OCI-LY3 (cell line): ENCODE measurements at regions not wholly inside any gene's neighbourhood (a gene's known extent, or its start where the extent isn't known, plus 50 kb on each side); places are given as distances from the start of the nearest gene placed in this dataset.

ENCODE experiments used
- H2AFZ ChIP-seq: fragments of 200-600, 300-600 bp; shearing (Covaris generic); 2 replicates; pipeline ENCODE4 v1.6.0; 2014; ENCODE audit warnings: antibody characterized with exemption, low read depth, low read length
- H3K27ac ChIP-seq: fragments of 200-600, 300-600 bp; sonication (generic); 2 replicates; pipeline ENCODE4 v1.5.1; 2014; ENCODE audit warnings: mild to moderate bottlenecking, low read length, moderate library complexity, mixed read lengths
- H3K27me3 ChIP-seq: fragments of 200-600, 300-600 bp; sonication (generic); 2 replicates; pipeline ENCODE4 v1.6.1; 2014; ENCODE audit warnings: low read depth, low read length, mixed read lengths
- H3K36me3 ChIP-seq: fragments of 200-600, 300-600 bp; sonication (generic); replicated peaks from 2 replicates; pipeline ENCODE3; 2014; ENCODE audit warnings: low read depth, low read length, mixed read lengths
- H3K4me1 ChIP-seq: fragments of 300-600, 200-600 bp; sonication (generic); 2 replicates; pipeline ENCODE4 v1.6.1; 2014; ENCODE audit warnings: low read length, mixed read lengths
- H3K4me2 ChIP-seq: fragments of 200-600, 300-600 bp; sonication (generic); 2 replicates; pipeline ENCODE4 v1.6.1; 2014; ENCODE audit warnings: low read length, mixed read lengths
- H3K4me3 ChIP-seq: fragments of 300-600, 200-600 bp; sonication (generic); 2 replicates; pipeline ENCODE4 v1.5.1; 2014; ENCODE audit warnings: antibody characterized with exemption, mild to moderate bottlenecking, low read length, moderate library complexity
- H3K79me2 ChIP-seq: fragments of 300-600, 200-600 bp; shearing (Covaris generic); 2 replicates; pipeline ENCODE4 v1.6.1; 2014; ENCODE audit warnings: mild to moderate bottlenecking, low read length, mixed read lengths
- H3K9ac ChIP-seq: fragments of 300-600, 200-600 bp; shearing (Covaris generic); 2 replicates; pipeline ENCODE4 v1.6.0; 2014; ENCODE audit warnings: mild to moderate bottlenecking, low read length, moderate library complexity
- H3K9me3 ChIP-seq: fragments of 200-600, 300-600 bp; shearing (Covaris generic); 2 replicates; pipeline ENCODE4 v1.6.1; 2014; ENCODE audit warnings: low read length, mixed read lengths; ENCODE audit not compliant: insufficient read depth
- H4K20me1 ChIP-seq: fragments of 200-600, 300-600 bp; sonication (generic); 2 replicates; pipeline ENCODE4 v1.6.1; 2016; ENCODE audit warnings: low read length, mixed read lengths; ENCODE audit not compliant: insufficient read depth
- EZH2phosphoT487 ChIP-seq: fragments of 200-600 bp; shearing (Covaris generic); IDR thresholded peaks from 2 replicates; pipeline ENCODE4 v1.6.1; 2018; ENCODE audit warnings: antibody characterized with exemption, mixed run types, low read depth
- TF ChIP-seq, protein P1 (sequence below): fragments of 200-600, 300-600 bp; sonication (generic); IDR thresholded peaks from 2 replicates; pipeline ENCODE4 v1.5.1; 2014; ENCODE audit warnings: antibody characterized with exemption, low read length, low read depth

DNA sequence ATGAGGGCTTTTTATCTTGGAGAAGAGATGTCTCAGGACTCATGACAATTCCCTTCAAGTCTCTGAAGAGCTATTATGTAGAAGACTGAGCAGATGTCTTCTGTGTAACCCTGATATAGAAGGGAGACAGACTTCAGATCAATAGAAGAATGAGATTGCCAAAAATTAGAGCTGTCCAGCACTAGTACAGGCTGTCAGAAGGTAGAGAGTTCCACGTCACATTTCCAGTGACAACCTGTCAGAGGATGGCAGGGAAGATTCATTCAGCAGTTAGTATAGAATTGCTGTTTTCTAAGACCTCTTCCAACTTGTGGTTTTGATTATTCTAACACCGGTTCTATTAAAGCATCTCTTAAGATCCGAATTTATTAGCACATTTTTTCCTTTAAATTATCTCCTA is 520.6 kb downstream of the RBFOX1 start:
- Histone ChIP-seq H3K36me3 (no peaks in the 10 kb centered on the region), H3K27me3 (0 out of 2 replicates have a peak, but pooled peaks cover 2% of the 10 kb centered on the region), H3K4me1 (no peaks in the 10 kb centered on the region), H3K4me3 (no peak overlapping the region), H3K79me2 (no peaks in the 10 kb centered on the region), H2AFZ (no peak overlapping the region), H3K9ac (no peak overlapping the region), H3K4me2 (no peak overlapping the region), H4K20me1 (no peaks in the 10 kb centered on the region), H3K9me3 (no peaks in the 10 kb centered on the region), H3K27ac (no peak overlapping the region)
- TF ChIP-seq, protein P1, sequence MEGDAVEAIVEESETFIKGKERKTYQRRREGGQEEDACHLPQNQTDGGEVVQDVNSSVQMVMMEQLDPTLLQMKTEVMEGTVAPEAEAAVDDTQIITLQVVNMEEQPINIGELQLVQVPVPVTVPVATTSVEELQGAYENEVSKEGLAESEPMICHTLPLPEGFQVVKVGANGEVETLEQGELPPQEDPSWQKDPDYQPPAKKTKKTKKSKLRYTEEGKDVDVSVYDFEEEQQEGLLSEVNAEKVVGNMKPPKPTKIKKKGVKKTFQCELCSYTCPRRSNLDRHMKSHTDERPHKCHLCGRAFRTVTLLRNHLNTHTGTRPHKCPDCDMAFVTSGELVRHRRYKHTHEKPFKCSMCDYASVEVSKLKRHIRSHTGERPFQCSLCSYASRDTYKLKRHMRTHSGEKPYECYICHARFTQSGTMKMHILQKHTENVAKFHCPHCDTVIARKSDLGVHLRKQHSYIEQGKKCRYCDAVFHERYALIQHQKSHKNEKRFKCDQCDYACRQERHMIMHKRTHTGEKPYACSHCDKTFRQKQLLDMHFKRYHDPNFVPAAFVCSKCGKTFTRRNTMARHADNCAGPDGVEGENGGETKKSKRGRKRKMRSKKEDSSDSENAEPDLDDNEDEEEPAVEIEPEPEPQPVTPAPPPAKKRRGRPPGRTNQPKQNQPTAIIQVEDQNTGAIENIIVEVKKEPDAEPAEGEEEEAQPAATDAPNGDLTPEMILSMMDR: no peak
- no peak for TF ChIP-seq EZH2phosphoT487

DNA sequence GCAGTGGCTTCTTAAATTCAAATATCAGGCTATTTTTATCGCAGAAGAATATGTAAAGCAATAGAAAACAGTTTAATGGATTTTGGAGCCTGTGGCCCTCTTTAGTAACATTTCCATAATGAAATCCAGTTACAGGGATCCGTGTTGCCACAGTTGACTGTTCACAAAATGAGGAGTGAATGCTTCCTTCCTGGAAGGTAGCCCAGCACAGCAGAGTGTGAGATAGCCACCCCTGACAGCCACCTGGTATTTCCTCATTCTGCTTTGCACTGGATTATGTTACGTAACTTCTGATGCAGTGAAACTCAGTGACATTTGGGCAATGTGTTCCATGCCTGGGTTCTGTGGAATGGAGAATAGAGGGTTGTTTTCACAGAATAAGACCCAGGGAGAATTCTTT is 517.2 kb downstream of the RBFOX1 start:
- Histone ChIP-seq H2AFZ (no peak overlapping the region), H3K27ac (no peak overlapping the region), H3K79me2 (no peaks in the 10 kb centered on the region), H3K4me1 (no peaks in the 10 kb centered on the region), H3K4me2 (no peak overlapping the region), H3K9me3 (no peaks in the 10 kb centered on the region), H3K36me3 (no peaks in the 10 kb centered on the region), H3K9ac (no peak overlapping the region), H3K4me3 (no peak overlapping the region), H3K27me3 (0 out of 2 replicates have a peak, but pooled peaks cover 2% of the 10 kb centered on the region), H4K20me1 (no peaks in the 10 kb centered on the region)
- TF ChIP-seq EZH2phosphoT487: no peak
- TF ChIP-seq, protein P1: no peak

DNA sequence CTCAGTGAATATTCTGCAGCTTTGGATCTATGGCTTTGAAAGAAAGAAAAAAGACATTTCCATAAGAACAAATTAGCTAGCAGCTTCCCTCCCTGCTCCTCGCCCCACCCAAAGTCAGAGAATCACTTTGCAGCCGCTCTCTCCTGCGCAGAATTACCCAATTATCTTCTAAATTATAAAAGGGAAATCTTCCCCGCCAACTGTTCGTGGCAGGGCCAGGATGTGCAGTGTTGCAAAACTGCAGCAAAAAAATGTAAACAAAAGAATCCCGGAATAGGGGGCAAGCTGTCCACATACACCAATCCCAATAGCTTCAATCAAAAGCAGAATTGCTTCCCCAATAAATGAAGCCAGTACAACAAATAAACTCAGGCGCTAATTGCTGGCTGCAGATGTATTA is 510.6 kb downstream of the RBFOX1 start:
- Histone ChIP-seq H3K9me3 (no peaks in the 10 kb centered on the region), H3K9ac (no peak overlapping the region), H4K20me1 (no peaks in the 10 kb centered on the region), H3K79me2 (no peaks in the 10 kb centered on the region), H3K4me1 (no peaks in the 10 kb centered on the region), H3K4me3 (no peak overlapping the region), H2AFZ (no peak overlapping the region), H3K27ac (no peak overlapping the region), H3K36me3 (no peaks in the 10 kb centered on the region), H3K27me3 (no peaks in the 10 kb centered on the region), H3K4me2 (no peak overlapping the region)
- TF ChIP-seq EZH2phosphoT487: no peak
- TF ChIP-seq, protein P1: no peak

DNA sequence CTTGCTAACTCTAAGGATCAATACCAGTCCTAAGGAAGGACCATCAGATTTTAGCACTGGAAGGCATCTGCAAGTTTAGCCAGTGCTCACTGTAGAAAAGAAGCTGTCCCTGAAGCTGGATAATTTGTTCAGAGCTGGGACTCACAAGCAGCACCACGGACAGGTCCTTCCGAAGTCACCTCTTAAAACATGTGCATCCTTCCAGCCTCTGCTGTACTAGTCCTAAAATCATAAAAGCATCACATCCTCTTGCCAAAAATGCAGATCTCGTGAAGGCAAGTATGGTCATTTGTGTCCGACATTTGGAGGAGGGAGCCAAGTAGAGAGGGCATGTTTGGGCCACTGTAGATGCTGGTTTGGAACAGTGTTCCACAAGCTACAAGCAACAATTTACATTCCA is 506.9 kb downstream of the RBFOX1 start:
- H3K9me3 ChIP-seq: no peaks in the 10 kb centered on the region
- no peaks in the 10 kb centered on the region for H4K20me1 ChIP-seq
- H3K79me2 ChIP-seq: no peaks in the 10 kb centered on the region
- H3K4me3 ChIP-seq: no peak overlapping the region
- no peaks in the 10 kb centered on the region for H3K36me3 ChIP-seq
- H2AFZ ChIP-seq: no peak overlapping the region
- no peaks in the 10 kb centered on the region for H3K4me1 ChIP-seq
- H3K4me2 ChIP-seq: no peak overlapping the region
- no peak overlapping the region for H3K9ac ChIP-seq
- no peak overlapping the region for H3K27ac ChIP-seq
- TF ChIP-seq EZH2phosphoT487: no peak
- TF ChIP-seq, protein P1: no peak
- peaks cover 7% of the 10 kb centered on the region; the same call in 1 of the 2 replicates for H3K27me3 ChIP-seq
